GM10248 (cell line): ENCODE measurements at regions not wholly inside any gene's neighbourhood (a gene's known extent, or its start where the extent isn't known, plus 50 kb on each side); places are given as distances from the start of the nearest gene placed in this dataset.

Source experiments
- CTCF ChIA-PET: fragments of 300-600 bp; sonication (Branson Sonifier 250); formaldehyde crosslinking; extraction: SDS; loops from one replicate; lab custom pipeline; 2021; ENCODE audit warnings: antibody characterized with exemption; lab: Yijun Ruan, JAX
- POLR2A ChIA-PET: fragments of 350-650 bp; sonication (Branson Sonifier 250); formaldehyde crosslinking; extraction: SDS; loops from one replicate; lab custom pipeline; 2020; ENCODE audit warnings: antibody characterized with exemption; lab: Yijun Ruan, JAX
- DNase-seq: peaks from one replicate; pipeline ENCODE4 v3.0.0; 2012; ENCODE audit errors: extremely low spot score
- TF ChIP-seq, protein P1 (sequence below): IDR thresholded peaks from 2 replicates; pipeline ENCODE4 v1.5.1; 2012; ENCODE audit warnings: mild to moderate bottlenecking, low read depth; ENCODE audit errors: extremely low read depth, missing control alignments, control extremely low read depth

DNA sequence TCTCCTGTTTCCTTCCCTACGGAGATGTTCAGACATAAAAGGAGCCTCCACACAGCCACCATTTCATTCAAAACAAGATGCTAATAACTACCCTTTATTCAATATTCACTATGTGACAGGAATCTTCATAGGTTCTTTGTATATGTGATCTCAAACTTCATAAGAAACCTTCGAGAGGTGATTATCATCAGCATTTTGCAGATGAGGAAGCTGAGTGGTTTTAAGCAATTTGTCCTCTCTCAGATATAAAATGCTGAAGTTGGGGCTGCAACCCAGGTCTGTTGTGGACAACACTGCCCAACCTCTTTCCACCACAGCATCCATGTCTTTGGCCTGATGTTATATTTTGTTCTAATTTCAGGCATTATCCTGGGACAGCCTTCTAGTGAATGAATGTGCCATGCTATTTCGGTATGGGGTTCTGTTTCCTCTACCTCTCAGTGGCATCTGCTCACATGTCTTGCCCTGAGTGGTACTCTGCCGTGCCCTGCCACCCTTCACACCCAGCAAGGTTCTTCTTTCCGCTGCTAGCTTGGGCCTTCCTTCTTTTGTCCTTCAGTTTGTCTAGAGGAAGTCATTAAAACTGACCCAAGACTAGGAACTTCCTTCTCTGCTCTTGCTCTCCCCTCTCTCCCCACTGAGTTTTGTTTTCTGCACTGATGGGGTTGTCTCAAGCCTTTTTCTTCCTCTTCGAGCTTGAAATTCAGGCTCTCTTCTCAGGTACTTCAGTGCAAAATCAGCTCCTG, 300.9 kb upstream of the PRDM1 start:
- ChIA-PET POLR2A (no interaction called here), CTCF (interaction anchor here (1.6 kb wide), 1 partner anchor 10 kb away, joined by 3 read pairs; no protein-coding TSS in a partner anchor)
- TF ChIP-seq, protein P1, sequence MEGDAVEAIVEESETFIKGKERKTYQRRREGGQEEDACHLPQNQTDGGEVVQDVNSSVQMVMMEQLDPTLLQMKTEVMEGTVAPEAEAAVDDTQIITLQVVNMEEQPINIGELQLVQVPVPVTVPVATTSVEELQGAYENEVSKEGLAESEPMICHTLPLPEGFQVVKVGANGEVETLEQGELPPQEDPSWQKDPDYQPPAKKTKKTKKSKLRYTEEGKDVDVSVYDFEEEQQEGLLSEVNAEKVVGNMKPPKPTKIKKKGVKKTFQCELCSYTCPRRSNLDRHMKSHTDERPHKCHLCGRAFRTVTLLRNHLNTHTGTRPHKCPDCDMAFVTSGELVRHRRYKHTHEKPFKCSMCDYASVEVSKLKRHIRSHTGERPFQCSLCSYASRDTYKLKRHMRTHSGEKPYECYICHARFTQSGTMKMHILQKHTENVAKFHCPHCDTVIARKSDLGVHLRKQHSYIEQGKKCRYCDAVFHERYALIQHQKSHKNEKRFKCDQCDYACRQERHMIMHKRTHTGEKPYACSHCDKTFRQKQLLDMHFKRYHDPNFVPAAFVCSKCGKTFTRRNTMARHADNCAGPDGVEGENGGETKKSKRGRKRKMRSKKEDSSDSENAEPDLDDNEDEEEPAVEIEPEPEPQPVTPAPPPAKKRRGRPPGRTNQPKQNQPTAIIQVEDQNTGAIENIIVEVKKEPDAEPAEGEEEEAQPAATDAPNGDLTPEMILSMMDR, result no peak
- no peak for DNase-seq

DNA sequence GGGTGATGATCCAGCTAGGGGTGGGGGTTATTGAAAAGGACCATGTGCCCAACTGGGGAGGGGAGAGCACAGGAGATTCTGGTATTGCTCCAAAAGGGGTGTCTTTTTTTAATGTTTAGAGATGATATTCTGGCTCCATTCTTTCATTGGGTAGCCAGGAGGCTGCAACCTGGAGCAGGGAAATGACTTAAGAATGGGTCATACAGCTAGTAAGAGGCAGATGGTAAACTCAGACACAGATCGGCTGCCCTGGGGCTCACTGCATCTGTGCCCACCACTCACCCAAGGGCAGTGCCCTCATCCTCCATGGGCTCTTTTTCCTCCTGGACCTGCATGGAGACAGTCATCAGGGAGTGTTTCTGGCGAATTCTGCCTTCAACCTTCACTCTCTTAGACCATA, 302.0 kb upstream of the PRDM1 start:
- CTCF ChIA-PET, result interaction anchor here (0.8 to 1.6 kb wide), 3 partner anchors 9 to 13 kb away, joined by 3 read pairs; no protein-coding TSS in a partner anchor
- no peak for DNase-seq
- TF ChIP-seq, protein P1, result no peak
- POLR2A ChIA-PET, result interaction anchor here (0.6 kb wide), 1 partner anchor 539 kb away, joined by 3 read pairs; no protein-coding TSS in a partner anchor

DNA sequence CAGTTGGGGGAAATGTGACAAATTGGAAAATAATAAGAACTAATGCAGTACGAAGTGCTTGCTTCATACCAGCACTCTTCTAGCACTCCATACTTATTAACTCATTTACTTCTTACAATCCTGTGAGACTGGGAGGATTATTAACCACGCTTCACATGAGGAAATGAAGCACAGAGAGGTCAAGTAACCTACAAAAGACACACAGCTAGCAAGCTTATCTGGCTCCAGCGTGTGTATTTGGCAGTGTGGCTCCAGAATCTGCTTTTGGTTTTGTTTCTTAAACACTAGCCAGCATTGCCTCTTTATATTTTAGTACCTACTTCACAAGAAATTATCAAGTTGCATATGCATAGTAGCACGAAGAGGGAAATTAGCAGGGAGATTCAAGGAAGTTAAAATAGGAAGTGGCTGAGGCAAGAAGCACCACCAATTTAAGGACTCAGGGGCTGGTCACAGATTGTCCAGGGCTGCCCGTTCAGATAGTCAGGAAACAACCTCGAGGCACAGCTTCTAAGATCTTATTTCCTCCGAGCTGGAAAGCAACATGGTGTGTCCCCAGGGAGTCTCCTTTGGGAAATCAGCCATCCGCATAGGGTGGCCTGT, 302.7 kb upstream of the PRDM1 start:
- TF ChIP-seq, protein P1, result no peak
- DNase-seq, result no peak
- CTCF ChIA-PET, result interaction anchor here (0.8 to 1.6 kb wide), 3 partner anchors 8 to 12 kb away, joined by 3 read pairs; no protein-coding TSS in a partner anchor
- POLR2A ChIA-PET, result no interaction called here

DNA sequence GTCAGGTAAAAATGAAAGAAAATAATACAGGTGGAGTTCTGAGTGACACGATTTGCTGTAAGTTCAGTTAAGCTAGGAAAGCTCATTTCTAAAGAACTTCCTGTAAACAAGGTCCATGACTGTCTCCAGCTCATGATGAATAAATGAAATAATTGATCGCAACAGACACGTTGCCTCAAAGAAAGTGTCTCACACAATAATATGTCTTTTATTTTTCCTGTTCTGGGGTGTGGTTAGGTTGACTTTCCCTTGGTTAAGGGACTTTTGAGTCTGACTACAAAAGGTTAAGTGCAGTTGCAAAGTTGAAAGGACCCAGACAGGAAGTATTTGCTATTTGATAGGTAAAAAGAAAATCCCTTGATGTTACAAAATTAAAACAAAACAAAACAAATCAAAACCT, 304.2 kb upstream of the PRDM1 start:
- TF ChIP-seq, protein P1, result no peak
- DNase-seq, result no peak
- ChIA-PET POLR2A (no interaction called here), CTCF (interaction anchor here (1.1 to 1.9 kb wide), 2 partner anchors 9 to 280 kb away, joined by 3 to 8 read pairs; no protein-coding TSS in a partner anchor)

DNA sequence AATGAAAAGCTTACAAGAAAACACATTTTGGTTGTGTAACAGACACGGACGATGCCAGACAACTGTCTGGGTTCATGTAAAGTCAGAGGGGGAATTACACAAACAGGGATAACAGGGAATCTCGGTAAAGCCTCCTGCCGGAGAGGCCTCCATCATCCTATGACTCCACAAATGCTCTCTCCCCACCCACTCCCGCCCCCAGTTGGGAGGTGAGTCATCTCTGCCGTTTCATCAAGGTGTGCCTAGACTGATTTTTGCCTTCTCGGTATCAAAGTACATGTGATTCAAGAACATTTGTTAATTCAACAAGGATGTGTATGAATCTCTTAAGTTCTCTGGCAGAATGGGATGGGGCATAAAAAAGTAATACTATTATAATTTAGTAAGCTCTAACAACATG, 304.9 kb upstream of the PRDM1 start:
- ChIA-PET POLR2A (no interaction called here), CTCF (interaction anchor here (1.9 kb wide), 1 partner anchor 10 kb away, joined by 8 read pairs; no protein-coding TSS in a partner anchor)
- TF ChIP-seq, protein P1, result no peak
- no peak for DNase-seq

DNA sequence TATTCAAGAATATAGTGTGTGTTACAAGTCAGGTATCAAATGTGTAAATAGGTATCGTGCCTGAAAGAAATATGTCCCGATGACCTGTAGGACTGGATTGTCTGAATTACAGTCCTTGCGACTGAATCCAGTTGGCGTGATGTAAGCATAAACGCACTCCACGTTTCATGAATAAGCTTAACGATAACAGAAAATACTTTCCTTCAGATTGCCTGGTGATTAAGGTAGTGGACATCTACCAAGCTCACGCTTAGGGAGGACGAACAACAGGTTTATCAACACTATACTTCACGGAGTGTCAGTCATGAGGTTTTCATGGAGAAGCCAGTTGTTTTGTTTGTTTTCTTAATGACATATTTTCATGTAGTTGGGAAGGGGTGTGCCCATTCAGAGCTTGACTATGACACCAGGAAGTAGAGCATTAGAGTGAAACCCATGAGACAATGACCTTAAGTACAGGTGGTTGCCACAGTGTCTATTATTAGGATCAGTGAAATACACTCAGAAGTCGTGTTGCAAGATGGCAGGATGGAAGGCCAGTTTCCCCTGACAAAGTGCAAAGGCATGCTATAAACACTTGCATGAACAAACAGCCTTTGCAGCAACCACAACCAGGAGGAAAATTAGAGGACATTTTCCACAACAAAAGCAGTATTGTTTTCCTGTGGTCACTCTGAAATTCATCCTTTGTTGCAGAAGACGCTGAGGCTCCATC, 305.8 kb upstream of the PRDM1 start:
- TF ChIP-seq, protein P1, result no peak
- DNase-seq, result no peak
- CTCF ChIA-PET, result interaction anchor here (0.9 to 1.9 kb wide), 3 partner anchors 9 to 20 kb away, joined by 3 to 8 read pairs (median 3); no protein-coding TSS in a partner anchor
- POLR2A ChIA-PET, result no interaction called here
